HEK293 (cell line): ENCODE measurements at regions not wholly inside any gene's neighbourhood (a gene's known extent, or its start where the extent isn't known, plus 50 kb on each side); places are given as distances from the start of the nearest gene placed in this dataset.

Source experiments
- CTCF ChIA-PET: fragments of 350-600 bp; formaldehyde crosslinking; extraction: SDS; loops from one replicate; lab custom pipeline; 2021; ENCODE audit warnings: antibody characterized with exemption; lab: Yijun Ruan, JAX
- POLR2A ChIA-PET: fragments of 300-600 bp; formaldehyde crosslinking; extraction: SDS; loops from one replicate; lab custom pipeline; 2020; ENCODE audit warnings: antibody characterized with exemption, inconsistent platforms; lab: Yijun Ruan, JAX
- H3K27ac ChIP-seq: fragments of 200-500 bp; sonication (Bioruptor generic); 2 replicates; pipeline ENCODE4 v1.5.1; 2014; ENCODE audit warnings: low read depth, low read length, control low read depth, inconsistent platforms; ENCODE audit errors: extremely low read depth
- H3K36me3 ChIP-seq, 2 experiments: fragments of 200-500 bp in 1 of 2; sonication (Bioruptor generic) in 1 of 2; 1 replicate in 1 of 2; 2 replicates in 1 of 2; pipeline ENCODE4 v1.5.1; 2014 to 2017; ENCODE audit warnings: inconsistent platforms in 2 of 2, low read length in 2 of 2; ENCODE audit not compliant: control insufficient read depth in 2 of 2, insufficient read depth in 1 of 2
- H3K4me1 ChIP-seq: fragments of 200-500 bp; sonication (Bioruptor generic); 2 replicates; pipeline ENCODE4 v1.5.1; 2014; ENCODE audit warnings: mild to moderate bottlenecking, low read length, inconsistent platforms; ENCODE audit not compliant: control insufficient read depth, insufficient read depth
- H3K4me3 ChIP-seq: 2 replicates; pipeline ENCODE4 v1.5.1; 2011; ENCODE audit warnings: low read depth, mild to moderate bottlenecking, control low read depth, low read length, moderate library complexity
- H3K9me3 ChIP-seq: fragments of 200-500 bp; sonication (Bioruptor generic); 2 replicates; pipeline ENCODE4 v1.5.1; 2014; ENCODE audit warnings: low read depth, low read length, inconsistent platforms; ENCODE audit not compliant: control insufficient read depth, insufficient read depth
- MZF1 ChIP-seq: fragments of 450-650 bp; formaldehyde crosslinking; IDR thresholded peaks from 2 replicates; pipeline ENCODE4 v1.5.1; 2017; ENCODE audit warnings: missing biosample characterization, missing genetic modification characterization, borderline replicate concordance
- SP3 ChIP-seq: fragments of 450-650 bp; formaldehyde crosslinking; IDR thresholded peaks from 2 replicates; pipeline ENCODE4 v1.5.1; 2016; ENCODE audit warnings: missing biosample characterization, missing genetic modification characterization
- ZBTB20 ChIP-seq: fragments of 450-650 bp; formaldehyde crosslinking; IDR thresholded peaks from 2 replicates; pipeline ENCODE4 v1.5.1; 2016; ENCODE audit warnings: missing biosample characterization, missing genetic modification characterization
- ZBTB7A ChIP-seq: fragments of 450-650 bp; formaldehyde crosslinking; IDR thresholded peaks from 2 replicates; pipeline ENCODE4 v1.5.1; 2016; ENCODE audit warnings: low read depth, missing biosample characterization, missing genetic modification characterization
- ZIC2 ChIP-seq: fragments of 450-650 bp; formaldehyde crosslinking; IDR thresholded peaks from 2 replicates; pipeline ENCODE4 v1.5.1; 2016; ENCODE audit warnings: missing biosample characterization, missing genetic modification characterization
- ZNF174 ChIP-seq: fragments of 450-650 bp; formaldehyde crosslinking; IDR thresholded peaks from 2 replicates; pipeline ENCODE4 v1.5.0; 2017; ENCODE audit warnings: missing biosample characterization, mild to moderate bottlenecking, missing genetic modification characterization
- ZNF175 ChIP-seq: fragments of 450-650 bp; formaldehyde crosslinking; IDR thresholded peaks from 2 replicates; pipeline ENCODE4 v1.5.1; 2016; ENCODE audit warnings: missing biosample characterization, missing genetic modification characterization
- ZNF23 ChIP-seq: fragments of 450-650 bp; formaldehyde crosslinking; IDR thresholded peaks from 2 replicates; pipeline ENCODE4 v1.5.1; 2016; ENCODE audit warnings: missing biosample characterization, missing genetic modification characterization, borderline replicate concordance
- ZNF274 ChIP-seq, 2 experiments: fragments of 200-500 bp in 1 of 2; fragments of 450-650 bp in 1 of 2; sonication (Bioruptor generic) in 1 of 2; formaldehyde crosslinking in 1 of 2; IDR thresholded peaks; 2 replicates each; pipeline versions ENCODE4 v1.5.1 to v1.6.1; 2014 to 2016; ENCODE audit warnings: borderline replicate concordance in 1 of 2, inconsistent platforms in 1 of 2, low read length in 1 of 2, missing biosample characterization in 1 of 2, missing genetic modification characterization in 1 of 2
- ZNF311 ChIP-seq: fragments of 450-650 bp; formaldehyde crosslinking; IDR thresholded peaks from 2 replicates; pipeline ENCODE4 v1.5.1; 2017; ENCODE audit warnings: missing biosample characterization, missing genetic modification characterization, borderline replicate concordance
- ZNF350 ChIP-seq: fragments of 450-650 bp; formaldehyde crosslinking; IDR thresholded peaks from 2 replicates; pipeline ENCODE4 v1.5.0; 2017; ENCODE audit warnings: missing biosample characterization, mild to moderate bottlenecking, missing genetic modification characterization
- ZNF366 ChIP-seq: fragments of 450-650 bp; formaldehyde crosslinking; conservative IDR thresholded peaks from 2 replicates; pipeline ENCODE4 v1.5.1; 2016; ENCODE audit warnings: missing biosample characterization, missing genetic modification characterization
- ZNF416 ChIP-seq: fragments of 450-650 bp; formaldehyde crosslinking; IDR thresholded peaks from 2 replicates; pipeline ENCODE4 v1.5.1; 2016; ENCODE audit warnings: missing biosample characterization, missing genetic modification characterization
- ZNF48 ChIP-seq: fragments of 450-650 bp; formaldehyde crosslinking; IDR thresholded peaks from 2 replicates; pipeline ENCODE4 v1.5.1; 2016; ENCODE audit warnings: missing biosample characterization, missing genetic modification characterization
- ZNF561 ChIP-seq: fragments of 450-650 bp; IDR thresholded peaks from 2 replicates; pipeline ENCODE4 v1.5.1; 2018; ENCODE audit warnings: missing biosample characterization, missing genetic modification characterization, borderline replicate concordance
- ZNF629 ChIP-seq: fragments of 450-650 bp; formaldehyde crosslinking; IDR thresholded peaks from 2 replicates; pipeline ENCODE4 v1.5.1; 2017; ENCODE audit warnings: missing biosample characterization, missing genetic modification characterization
- ZNF664 ChIP-seq: fragments of 450-650 bp; formaldehyde crosslinking; IDR thresholded peaks from 2 replicates; pipeline ENCODE4 v1.5.1; 2016; ENCODE audit warnings: missing biosample characterization, missing genetic modification characterization
- ZNF768 ChIP-seq: fragments of 450-650 bp; formaldehyde crosslinking; IDR thresholded peaks from 2 replicates; pipeline ENCODE4 v1.5.1; 2018; ENCODE audit warnings: missing biosample characterization, mild to moderate bottlenecking, missing genetic modification characterization
- ZNF776 ChIP-seq: fragments of 450-650 bp; formaldehyde crosslinking; IDR thresholded peaks from 2 replicates; pipeline ENCODE4 v1.5.0; 2017; ENCODE audit warnings: missing biosample characterization, missing genetic modification characterization, borderline replicate concordance
- TF ChIP-seq, protein P1 (sequence below): fragments of 450-650 bp; formaldehyde crosslinking; IDR thresholded peaks from 2 replicates; pipeline ENCODE4 v1.5.1; 2016; ENCODE audit warnings: missing biosample characterization, missing genetic modification characterization, borderline replicate concordance
- TF ChIP-seq, protein P2 (sequence below): fragments of 450-650 bp; formaldehyde crosslinking; IDR thresholded peaks from 2 replicates; pipeline ENCODE4 v1.5.1; 2016; ENCODE audit warnings: missing biosample characterization, missing genetic modification characterization
- TF ChIP-seq, protein P3 (sequence below): fragments of 450-650 bp; formaldehyde crosslinking; IDR thresholded peaks from 2 replicates; pipeline ENCODE4 v1.5.1; 2016; ENCODE audit warnings: missing biosample characterization, missing genetic modification characterization, low read depth
- TF ChIP-seq, protein P4 (sequence below): fragments of 450-650 bp; formaldehyde crosslinking; IDR thresholded peaks from 2 replicates; pipeline ENCODE4 v1.5.1; 2017; ENCODE audit warnings: missing biosample characterization, missing genetic modification characterization
- TF ChIP-seq, protein P5 (sequence below): sonication (generic); formaldehyde crosslinking; IDR thresholded peaks from 2 replicates; pipeline ENCODE4 v1.8.1; 2022; ENCODE audit warnings: mild to moderate bottlenecking, moderate library complexity, missing genetic modification reagents

DNA sequence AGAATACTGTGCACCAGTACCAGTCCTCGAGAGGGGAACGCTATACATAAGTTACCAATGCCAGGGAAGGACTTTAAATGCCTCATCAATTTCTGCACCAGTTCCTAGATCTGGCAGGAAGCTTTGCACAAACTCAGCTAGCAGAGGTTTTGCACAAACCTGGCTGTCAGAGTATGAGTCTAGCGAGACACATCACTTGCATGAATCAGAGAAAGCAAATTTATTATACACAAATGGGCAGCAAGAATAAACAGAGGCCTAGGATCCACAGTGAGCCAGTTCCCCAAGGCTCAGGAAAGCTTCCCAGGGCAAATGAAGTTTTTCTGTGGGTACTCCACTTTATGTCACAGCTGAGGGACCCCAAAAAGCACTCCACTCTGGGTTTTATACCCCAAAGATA lies 523.5 kb downstream of the CFAP47 start (continued):
- TF ChIP-seq ZNF23 (tag by site-specific recombination): no peak
- no peak for TF ChIP-seq ZNF48
- TF ChIP-seq ZNF776 (tag by site-specific recombination): no peak
- TF ChIP-seq, protein P1, sequence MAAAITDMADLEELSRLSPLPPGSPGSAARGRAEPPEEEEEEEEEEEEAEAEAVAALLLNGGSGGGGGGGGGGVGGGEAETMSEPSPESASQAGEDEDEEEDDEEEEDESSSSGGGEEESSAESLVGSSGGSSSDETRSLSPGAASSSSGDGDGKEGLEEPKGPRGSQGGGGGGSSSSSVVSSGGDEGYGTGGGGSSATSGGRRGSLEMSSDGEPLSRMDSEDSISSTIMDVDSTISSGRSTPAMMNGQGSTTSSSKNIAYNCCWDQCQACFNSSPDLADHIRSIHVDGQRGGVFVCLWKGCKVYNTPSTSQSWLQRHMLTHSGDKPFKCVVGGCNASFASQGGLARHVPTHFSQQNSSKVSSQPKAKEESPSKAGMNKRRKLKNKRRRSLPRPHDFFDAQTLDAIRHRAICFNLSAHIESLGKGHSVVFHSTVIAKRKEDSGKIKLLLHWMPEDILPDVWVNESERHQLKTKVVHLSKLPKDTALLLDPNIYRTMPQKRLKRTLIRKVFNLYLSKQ: no peak
- TF ChIP-seq ZNF350 (tag by site-specific recombination): no peak
- TF ChIP-seq, protein P2, sequence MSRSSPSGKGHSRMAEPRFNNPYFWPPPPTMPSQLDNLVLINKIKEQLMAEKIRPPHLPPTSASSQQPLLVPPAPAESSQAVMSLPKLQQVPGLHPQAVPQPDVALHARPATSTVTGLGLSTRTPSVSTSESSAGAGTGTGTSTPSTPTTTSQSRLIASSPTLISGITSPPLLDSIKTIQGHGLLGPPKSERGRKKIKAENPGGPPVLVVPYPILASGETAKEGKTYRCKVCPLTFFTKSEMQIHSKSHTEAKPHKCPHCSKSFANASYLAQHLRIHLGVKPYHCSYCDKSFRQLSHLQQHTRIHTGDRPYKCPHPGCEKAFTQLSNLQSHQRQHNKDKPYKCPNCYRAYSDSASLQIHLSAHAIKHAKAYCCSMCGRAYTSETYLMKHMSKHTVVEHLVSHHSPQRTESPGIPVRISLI (tag by site-specific recombination): no peak
- no peak for TF ChIP-seq ZNF664 (tag by site-specific recombination)

DNA sequence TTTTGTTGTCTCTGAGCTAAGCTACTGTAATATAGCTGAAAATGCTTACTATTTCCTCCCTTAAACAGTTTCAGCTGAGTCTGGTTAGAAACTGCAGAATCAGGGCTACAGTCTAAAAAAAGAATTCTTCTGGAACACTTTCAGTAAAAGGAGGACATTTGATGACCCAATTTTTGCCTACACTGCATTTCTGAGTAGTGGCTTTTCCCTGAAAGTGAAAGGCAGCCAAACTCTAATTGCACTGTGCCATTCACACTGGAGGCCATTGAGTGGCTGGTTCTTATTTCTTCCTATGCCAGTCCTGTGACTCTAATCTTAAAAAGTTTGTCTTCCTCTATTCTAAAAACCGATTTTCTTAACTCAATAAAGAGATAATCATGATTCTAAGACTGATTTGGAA lies 526.0 kb downstream of the CFAP47 start:
- Histone ChIP-seq H3K9me3 (no peaks in the 10 kb centered on the region), H3K27ac (no peak overlapping the region), H3K4me1 (no peaks in the 10 kb centered on the region), H3K36me3 (no peaks in the 10 kb centered on the region), H3K4me3 (no peak overlapping the region)
- TF ChIP-seq ZNF175 (tag by site-specific recombination) (no peak), ZNF664 (tag by site-specific recombination) (no peak), ZNF311 (tag by site-specific recombination) (no peak), ZIC2 (tag by site-specific recombination) (no peak), ZNF174 (tag by site-specific recombination) (no peak), ZBTB7A (tag by site-specific recombination) (no peak), ZNF366 (tag by site-specific recombination) (no peak), SP3 (tag by site-specific recombination) (no peak), ZNF561 (tag by site-specific recombination) (no peak), ZNF416 (tag by site-specific recombination) (no peak), ZBTB20 (tag by site-specific recombination) (no peak), MZF1 (tag by site-specific recombination) (no peak), ZNF274 (IDR thresholded peaks at IDR 0.05; ENCODE audit: low read length) (no peak), ZNF274 (tag by site-specific recombination; IDR thresholded peaks at IDR 0.05; ENCODE audit: borderline replicate concordance) (no peak), ZNF629 (tag by site-specific recombination) (no peak), ZNF768 (tag by site-specific recombination) (no peak)
- TF ChIP-seq, protein P3, sequence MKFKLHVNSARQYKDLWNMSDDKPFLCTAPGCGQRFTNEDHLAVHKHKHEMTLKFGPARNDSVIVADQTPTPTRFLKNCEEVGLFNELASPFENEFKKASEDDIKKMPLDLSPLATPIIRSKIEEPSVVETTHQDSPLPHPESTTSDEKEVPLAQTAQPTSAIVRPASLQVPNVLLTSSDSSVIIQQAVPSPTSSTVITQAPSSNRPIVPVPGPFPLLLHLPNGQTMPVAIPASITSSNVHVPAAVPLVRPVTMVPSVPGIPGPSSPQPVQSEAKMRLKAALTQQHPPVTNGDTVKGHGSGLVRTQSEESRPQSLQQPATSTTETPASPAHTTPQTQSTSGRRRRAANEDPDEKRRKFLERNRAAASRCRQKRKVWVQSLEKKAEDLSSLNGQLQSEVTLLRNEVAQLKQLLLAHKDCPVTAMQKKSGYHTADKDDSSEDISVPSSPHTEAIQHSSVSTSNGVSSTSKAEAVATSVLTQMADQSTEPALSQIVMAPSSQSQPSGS: no peak
- TF ChIP-seq, protein P4, sequence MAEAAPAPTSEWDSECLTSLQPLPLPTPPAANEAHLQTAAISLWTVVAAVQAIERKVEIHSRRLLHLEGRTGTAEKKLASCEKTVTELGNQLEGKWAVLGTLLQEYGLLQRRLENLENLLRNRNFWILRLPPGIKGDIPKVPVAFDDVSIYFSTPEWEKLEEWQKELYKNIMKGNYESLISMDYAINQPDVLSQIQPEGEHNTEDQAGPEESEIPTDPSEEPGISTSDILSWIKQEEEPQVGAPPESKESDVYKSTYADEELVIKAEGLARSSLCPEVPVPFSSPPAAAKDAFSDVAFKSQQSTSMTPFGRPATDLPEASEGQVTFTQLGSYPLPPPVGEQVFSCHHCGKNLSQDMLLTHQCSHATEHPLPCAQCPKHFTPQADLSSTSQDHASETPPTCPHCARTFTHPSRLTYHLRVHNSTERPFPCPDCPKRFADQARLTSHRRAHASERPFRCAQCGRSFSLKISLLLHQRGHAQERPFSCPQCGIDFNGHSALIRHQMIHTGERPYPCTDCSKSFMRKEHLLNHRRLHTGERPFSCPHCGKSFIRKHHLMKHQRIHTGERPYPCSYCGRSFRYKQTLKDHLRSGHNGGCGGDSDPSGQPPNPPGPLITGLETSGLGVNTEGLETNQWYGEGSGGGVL: no peak
- TF ChIP-seq, protein P5, sequence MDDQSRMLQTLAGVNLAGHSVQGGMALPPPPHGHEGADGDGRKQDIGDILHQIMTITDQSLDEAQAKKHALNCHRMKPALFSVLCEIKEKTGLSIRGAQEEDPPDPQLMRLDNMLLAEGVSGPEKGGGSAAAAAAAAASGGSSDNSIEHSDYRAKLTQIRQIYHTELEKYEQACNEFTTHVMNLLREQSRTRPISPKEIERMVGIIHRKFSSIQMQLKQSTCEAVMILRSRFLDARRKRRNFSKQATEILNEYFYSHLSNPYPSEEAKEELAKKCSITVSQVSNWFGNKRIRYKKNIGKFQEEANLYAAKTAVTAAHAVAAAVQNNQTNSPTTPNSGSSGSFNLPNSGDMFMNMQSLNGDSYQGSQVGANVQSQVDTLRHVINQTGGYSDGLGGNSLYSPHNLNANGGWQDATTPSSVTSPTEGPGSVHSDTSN: no peak
- ChIA-PET POLR2A (no interaction called here), CTCF (no interaction called here)
